Transverse colon (tissue), 4 donors: ENCODE measurements at regions not wholly inside any gene's neighbourhood (a gene's known extent, or its start where the extent isn't known, plus 50 kb on each side); places are given as distances from the start of the nearest gene placed in this dataset.
"Not testable (repeated sequence)": the region's sequence is repeated elsewhere in the genome, so short reads cannot be mapped to it uniquely, and the experiment has no call there.

Experiments
- DNase-seq: peaks from one replicate; pipeline ENCODE4 v3.0.0-alpha.2; 2019
- H3K27ac ChIP-seq, 4 donors: fragments of 200-600 bp; sonication (generic); 2 replicates each; pipeline ENCODE4 v1.5.1; 2016 to 2018; ENCODE audit warnings: inconsistent platforms in 4 of 4
- H3K27me3 ChIP-seq: fragments of 200-600 bp; sonication (generic); 2 replicates; pipeline ENCODE4 v1.5.1; 2017; ENCODE audit warnings: inconsistent platforms
- H3K36me3 ChIP-seq, 4 donors: fragments of 200-600 bp; sonication (generic); 2 replicates each; pipeline ENCODE4 v1.5.1; 2017 to 2019; ENCODE audit warnings: inconsistent platforms in 4 of 4
- H3K4me1 ChIP-seq, 4 donors: fragments of 200-600 bp; sonication (generic); 2 replicates each; pipeline ENCODE4 v1.5.1; 2017 to 2020; ENCODE audit warnings: inconsistent platforms in 4 of 4
- H3K4me3 ChIP-seq, 4 donors: fragments of 200-600 bp; sonication (generic); 1 replicate in 1 of 4; 2 replicates in 3 of 4; pipeline versions ENCODE4 v1.5.1 to v1.6.1; 2017 to 2019; ENCODE audit warnings: inconsistent platforms in 4 of 4
- H3K9me3 ChIP-seq, 2 donors: fragments of 200-600 bp; sonication (generic); 2 replicates each; pipeline ENCODE4 v1.5.1; 2017 to 2019; ENCODE audit warnings: inconsistent platforms in 2 of 2
- EP300 ChIP-seq: sonication (generic); formaldehyde crosslinking; IDR thresholded peaks from one replicate; pipeline ENCODE4 v1.6.1; 2017; ENCODE audit warnings: antibody characterized with exemption, low read depth
- POLR2A ChIP-seq: fragments of 450-650 bp; IDR thresholded peaks from one replicate; pipeline ENCODE4 v1.6.1; 2016; ENCODE audit warnings: antibody characterized with exemption, mild to moderate bottlenecking, moderate library complexity
- POLR2AphosphoS5 ChIP-seq, 3 donors: sonication (generic); formaldehyde crosslinking; IDR thresholded peaks; one replicate each; pipeline ENCODE4 v1.6.1; 2016; ENCODE audit warnings: antibody characterized with exemption in 3 of 3
- WGBS, 2 donors: methylation state at CpG; one replicate each; pipeline ENCODE4 v1.1.5; 2018; ENCODE audit warnings: low coverage in 1 of 2; 5-methylcytosine and 5-hydroxymethylcytosine counted together
- in situ Hi-C, 4 donors: fragments of 200-750 bp; cut with MboI; loops; one replicate each; pipeline versions ENCODE4 v1.15.0 to v1.15.1; 2017; ENCODE audit warnings: low sequenced_read_pairs in 3 of 4, low pct_ligation_motif_present in 1 of 4, low pct_unique_long_range_greater_than_20kb in 1 of 4
- intact Hi-C: fragments of 100-400 bp; cut with DNase I; formaldehyde crosslinking; loops from one replicate; pipeline ENCODE4 v1.15.1; 2023; ENCODE audit warnings: low total_unique reads
- TF ChIP-seq, protein P1 (sequence below), 5 experiments: fragments of 200-600 bp in 3 of 5; fragments of 450-650 bp in 2 of 5; sonication (generic) in 3 of 5; IDR thresholded peaks; 1 replicate in 2 of 5; 2 replicates in 3 of 5; pipeline ENCODE4 v1.5.1; 2016 to 2017; ENCODE audit warnings: antibody characterized with exemption in 5 of 5, inconsistent platforms in 3 of 5, mild to moderate bottlenecking in 2 of 5, moderate library complexity in 1 of 5

GRCh38 chr4:34432706-34433105, 1811.6 kb downstream of the ARAP2 start:
- no peak overlapping the region for H3K4me3 ChIP-seq
- no peak overlapping the region for H3K27ac ChIP-seq
- H3K9me3 ChIP-seq: no peaks in the 10 kb centered on the region
- in situ Hi-C loops (no loop called here), intact Hi-C loops (no loop called here)
- 76 to 80% methylated on average over 5 of the region's 5 CpGs for WGBS, 2 donors
- TF ChIP-seq EP300 (no peak), POLR2AphosphoS5 (IDR thresholded peaks at IDR 0.05) (no peak), POLR2A (no peak)
- TF ChIP-seq, protein P1, sequence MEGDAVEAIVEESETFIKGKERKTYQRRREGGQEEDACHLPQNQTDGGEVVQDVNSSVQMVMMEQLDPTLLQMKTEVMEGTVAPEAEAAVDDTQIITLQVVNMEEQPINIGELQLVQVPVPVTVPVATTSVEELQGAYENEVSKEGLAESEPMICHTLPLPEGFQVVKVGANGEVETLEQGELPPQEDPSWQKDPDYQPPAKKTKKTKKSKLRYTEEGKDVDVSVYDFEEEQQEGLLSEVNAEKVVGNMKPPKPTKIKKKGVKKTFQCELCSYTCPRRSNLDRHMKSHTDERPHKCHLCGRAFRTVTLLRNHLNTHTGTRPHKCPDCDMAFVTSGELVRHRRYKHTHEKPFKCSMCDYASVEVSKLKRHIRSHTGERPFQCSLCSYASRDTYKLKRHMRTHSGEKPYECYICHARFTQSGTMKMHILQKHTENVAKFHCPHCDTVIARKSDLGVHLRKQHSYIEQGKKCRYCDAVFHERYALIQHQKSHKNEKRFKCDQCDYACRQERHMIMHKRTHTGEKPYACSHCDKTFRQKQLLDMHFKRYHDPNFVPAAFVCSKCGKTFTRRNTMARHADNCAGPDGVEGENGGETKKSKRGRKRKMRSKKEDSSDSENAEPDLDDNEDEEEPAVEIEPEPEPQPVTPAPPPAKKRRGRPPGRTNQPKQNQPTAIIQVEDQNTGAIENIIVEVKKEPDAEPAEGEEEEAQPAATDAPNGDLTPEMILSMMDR (IDR thresholded peaks at IDR 0.05): no peak
- no peaks in the 10 kb centered on the region for H3K27me3 ChIP-seq
- H3K36me3 ChIP-seq: no peaks in the 10 kb centered on the region
- DNase-seq: no peak
- H3K4me1 ChIP-seq: no peaks in the 10 kb centered on the region

GRCh38 chr4:34434377-34434776, 1809.9 kb downstream of the ARAP2 start:
- in situ Hi-C loops, DNase-seq, H3K36me3 ChIP-seq, H3K27ac ChIP-seq, H3K27me3 ChIP-seq, H3K9me3 ChIP-seq, H3K4me3 ChIP-seq, intact Hi-C loops, H3K4me1 ChIP-seq: not testable (repeated sequence)
- 50 to 71% methylated on average over 2 to 5 of the region's 5 CpGs for WGBS, 2 donors

GRCh38 chr4:34464196-34464595, 1780.1 kb downstream of the ARAP2 start:
- H3K9me3 ChIP-seq: no peaks in the 10 kb centered on the region
- DNase-seq: no peak
- H3K4me3 ChIP-seq: no peak overlapping the region
- no peaks in the 10 kb centered on the region for H3K36me3 ChIP-seq
- WGBS, 2 donors: 72 to 73% methylated on average over 2 of the region's 2 CpGs
- TF ChIP-seq EP300: no peak
- no peak for TF ChIP-seq POLR2A
- TF ChIP-seq POLR2AphosphoS5 (IDR thresholded peaks at IDR 0.05): no peak
- TF ChIP-seq, protein P1 (IDR thresholded peaks at IDR 0.05): no peak
- in situ Hi-C loops (no loop called here), intact Hi-C loops (no loop called here)
- no peaks in the 10 kb centered on the region for H3K4me1 ChIP-seq
- H3K27ac ChIP-seq: no peak overlapping the region
- H3K27me3 ChIP-seq: no peaks in the 10 kb centered on the region

GRCh38 chr4:34466411-34466810, 1777.9 kb downstream of the ARAP2 start:
- TF ChIP-seq EP300 (no peak), POLR2AphosphoS5 (IDR thresholded peaks at IDR 0.05) (no peak), POLR2A (no peak)
- TF ChIP-seq, protein P1 (IDR thresholded peaks at IDR 0.05): no peak
- Histone ChIP-seq H3K27me3 (no peaks in the 10 kb centered on the region), H3K4me3 (no peak overlapping the region), H3K9me3 (no peaks in the 10 kb centered on the region), H3K4me1 (no peaks in the 10 kb centered on the region), H3K36me3 (no peaks in the 10 kb centered on the region), H3K27ac (no peak overlapping the region)
- intact Hi-C loops (no loop called here), in situ Hi-C loops (no loop called here)
- WGBS, 2 donors: 22 to 67% methylated on average over 1 of the region's 1 CpG
- DNase-seq: no peak

DNA sequence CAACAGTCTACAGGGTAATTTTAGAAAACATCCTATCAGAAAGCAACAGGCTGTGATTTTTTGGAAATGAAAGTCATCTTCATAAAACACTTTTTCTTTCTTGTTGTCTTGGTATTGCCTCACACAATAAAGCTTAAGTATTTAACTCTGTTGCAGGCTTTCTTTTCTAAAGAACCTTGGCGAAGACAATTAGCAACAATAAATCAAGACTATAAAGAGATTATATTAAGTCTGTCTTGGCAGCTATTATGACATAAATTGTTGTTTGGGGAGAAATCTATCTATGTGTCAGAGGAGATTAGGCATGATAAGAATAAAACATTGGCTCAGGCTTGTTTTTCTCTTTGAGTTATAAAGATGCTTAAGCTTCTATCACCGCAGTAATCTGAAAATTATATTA, 1774.8 kb downstream of the ARAP2 start:
- DNase-seq: no peak
- Histone ChIP-seq H3K36me3 (no peaks in the 10 kb centered on the region), H3K9me3 (no peaks in the 10 kb centered on the region), H3K27ac (no peak overlapping the region), H3K27me3 (no peaks in the 10 kb centered on the region), H3K4me1 (no peaks in the 10 kb centered on the region), H3K4me3 (no peak overlapping the region)
- in situ Hi-C loops: no loop called here
- intact Hi-C loops: no loop called here
- WGBS, 2 donors: 62 to 67% methylated on average over 2 of the region's 2 CpGs
- TF ChIP-seq POLR2AphosphoS5 (IDR thresholded peaks at IDR 0.05): no peak
